IPS DF 4.7 (cell line): ENCODE measurements at regions not wholly inside any gene's neighbourhood (a gene's known extent, or its start where the extent isn't known, plus 50 kb on each side); places are given as distances from the start of the nearest gene placed in this dataset.
"Not testable (repeated sequence)": the region's sequence is repeated elsewhere in the genome, so short reads cannot be mapped to it uniquely, and the experiment has no call there.

Source experiments
- DNase-seq: peaks from one replicate; pipeline ENCODE4 v3.0.0-alpha.2; 2013; ENCODE audit warnings: low spot score; ENCODE audit errors: extremely low read depth

DNA sequence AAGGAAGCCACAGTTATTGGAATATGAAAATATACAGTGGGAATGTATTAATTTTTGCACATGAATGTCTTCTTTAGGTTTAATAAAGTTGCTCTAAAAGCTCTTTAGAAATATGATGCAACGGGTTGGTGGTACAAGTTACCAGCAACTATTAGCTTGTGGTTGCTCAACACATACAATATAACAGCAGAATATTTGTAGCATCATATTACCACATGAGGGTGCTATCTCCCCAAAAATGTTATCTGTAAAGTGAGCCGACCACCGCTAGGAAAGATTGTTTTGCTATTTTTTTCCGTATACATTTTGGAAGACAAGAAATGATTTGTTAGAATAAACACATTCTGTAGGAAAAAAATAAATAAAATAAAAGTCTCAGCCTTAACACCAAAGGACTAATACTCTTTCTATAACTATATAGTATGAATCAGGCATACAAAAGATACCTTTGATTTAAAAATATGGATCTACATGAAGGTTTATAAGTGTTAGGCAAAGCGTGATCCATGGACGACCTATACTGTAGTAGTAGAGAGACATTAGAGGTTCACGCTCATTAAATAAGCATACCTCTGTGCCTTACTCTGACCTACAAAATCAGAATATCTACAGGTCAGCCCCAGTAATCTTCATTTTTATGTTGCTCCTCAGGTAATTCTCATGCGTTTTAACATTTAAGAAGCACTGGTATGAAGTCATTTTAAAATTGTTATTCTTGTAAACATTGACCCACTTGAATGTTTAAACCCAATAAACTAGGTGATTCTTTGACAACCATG, 1110.6 kb upstream of the ACVR2A start:
- peak; percentile 25 for DNase-seq

DNA sequence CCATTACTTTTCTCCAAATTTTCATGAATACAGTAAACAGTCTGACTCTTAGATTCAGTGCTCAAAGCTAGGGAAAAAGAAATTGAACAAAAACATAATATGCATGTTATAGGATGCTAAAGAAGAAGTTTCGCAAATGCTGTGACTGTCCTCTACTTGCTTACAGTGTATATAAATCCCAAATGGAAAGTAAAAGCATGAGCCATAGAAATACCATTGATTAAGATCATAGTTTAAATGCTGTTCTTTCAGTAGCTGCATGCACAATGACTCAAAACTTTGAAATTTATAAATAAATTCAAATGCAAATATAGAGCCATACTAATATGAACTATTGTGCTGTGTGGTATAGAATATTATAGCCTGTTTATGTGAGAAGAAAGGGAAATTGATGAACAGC, 1113.9 kb upstream of the ACVR2A start:
- DNase-seq, result no peak

DNA sequence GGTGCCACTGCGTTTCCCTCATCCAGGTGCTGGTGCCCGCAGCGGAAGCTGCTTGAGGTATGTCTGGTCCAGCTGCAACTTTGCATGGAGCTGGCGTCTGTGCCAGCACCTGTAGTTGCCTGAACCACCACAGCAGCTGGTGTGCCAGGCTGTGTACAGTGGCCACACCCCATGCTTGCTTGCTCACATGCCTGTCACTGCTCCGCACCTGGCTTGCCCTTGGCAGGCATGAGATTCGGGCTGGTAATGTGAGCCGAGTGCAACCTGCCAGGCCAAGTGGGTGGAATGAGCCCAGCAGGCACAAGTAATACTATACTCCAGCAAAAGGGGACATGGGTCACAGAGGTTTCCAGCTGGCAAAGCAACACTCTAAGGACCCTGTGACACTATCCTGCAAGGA, 1123.3 kb upstream of the ACVR2A start:
- DNase-seq, result no peak

DNA sequence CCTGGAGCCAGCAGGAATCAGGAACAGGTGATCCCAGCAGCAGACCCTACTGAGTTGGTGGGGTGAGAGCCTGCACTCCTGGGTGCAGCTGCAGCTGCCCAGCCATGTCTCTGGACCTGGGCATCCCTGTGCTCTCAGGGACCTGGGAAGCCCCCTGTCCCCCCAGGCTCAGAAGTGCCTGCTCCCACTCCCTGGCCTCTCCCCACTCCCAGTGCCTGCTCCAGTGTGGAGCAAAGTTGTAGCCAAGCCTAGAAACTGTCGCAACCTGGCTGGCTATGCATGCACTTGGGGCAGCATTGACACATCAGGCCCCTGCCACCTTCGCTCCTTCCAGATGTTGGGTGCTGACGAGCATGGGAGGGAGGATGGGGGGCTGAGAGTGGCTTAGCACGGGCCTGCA, 1124.7 kb upstream of the ACVR2A start:
- no peak for DNase-seq

DNA sequence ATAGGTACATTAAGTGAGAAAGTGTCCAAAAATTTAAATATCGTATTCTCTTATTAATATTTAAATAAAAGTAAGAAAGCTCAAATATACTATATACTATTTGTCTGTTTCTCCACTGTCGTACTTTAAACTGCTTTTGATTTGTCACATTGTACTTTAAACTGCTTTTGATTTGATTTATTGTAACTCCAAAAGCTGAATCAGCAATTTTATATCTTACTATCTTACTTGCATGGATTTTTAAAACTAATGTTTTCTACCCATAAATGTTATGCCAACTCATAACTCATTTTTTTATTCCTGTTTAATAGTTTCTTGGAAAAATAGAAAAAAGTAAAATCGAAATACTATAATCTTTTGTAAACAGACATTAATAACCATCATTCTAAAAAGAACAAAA, 1128.2 kb upstream of the ACVR2A start:
- no peak for DNase-seq

DNA sequence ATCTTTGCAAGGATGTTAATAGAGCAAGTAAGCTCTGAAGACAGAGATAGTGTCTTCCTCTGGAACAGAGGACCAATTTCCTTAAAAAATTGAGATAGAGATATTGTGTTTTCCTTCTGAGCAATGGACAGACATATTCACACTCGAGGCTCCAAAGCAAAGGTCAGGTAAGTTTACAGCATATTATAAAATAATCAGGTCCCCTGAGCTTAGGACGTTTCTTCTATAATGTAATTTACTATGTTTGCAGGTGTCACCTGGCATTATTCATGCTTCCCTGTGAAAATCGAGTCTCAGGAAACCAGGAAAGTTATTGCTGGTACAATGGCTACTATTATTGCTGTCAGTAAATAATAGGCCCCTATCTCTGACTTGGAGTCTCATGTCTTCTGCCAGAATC, 1135.8 kb upstream of the ACVR2A start:
- no peak for DNase-seq

DNA sequence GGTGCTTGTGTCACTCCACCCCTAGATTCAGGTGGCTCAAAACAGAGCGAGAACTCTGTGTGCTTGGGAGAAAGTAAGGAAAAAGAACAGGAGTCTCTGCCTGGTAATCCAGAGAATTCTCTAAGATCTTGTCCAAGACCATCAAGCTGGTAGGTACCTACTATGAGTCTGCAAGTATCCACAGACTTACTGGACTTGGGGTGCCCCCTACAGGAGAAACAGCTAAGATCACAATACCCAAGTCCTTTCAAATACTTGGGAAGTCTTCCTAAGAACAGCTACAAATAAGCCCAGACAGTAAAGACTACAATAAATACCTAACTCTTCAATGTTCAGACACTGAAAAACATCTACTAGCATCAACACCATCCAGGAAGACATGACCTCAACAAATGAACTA, 1143.6 kb upstream of the ACVR2A start:
- peak; percentile 75 for DNase-seq

DNA sequence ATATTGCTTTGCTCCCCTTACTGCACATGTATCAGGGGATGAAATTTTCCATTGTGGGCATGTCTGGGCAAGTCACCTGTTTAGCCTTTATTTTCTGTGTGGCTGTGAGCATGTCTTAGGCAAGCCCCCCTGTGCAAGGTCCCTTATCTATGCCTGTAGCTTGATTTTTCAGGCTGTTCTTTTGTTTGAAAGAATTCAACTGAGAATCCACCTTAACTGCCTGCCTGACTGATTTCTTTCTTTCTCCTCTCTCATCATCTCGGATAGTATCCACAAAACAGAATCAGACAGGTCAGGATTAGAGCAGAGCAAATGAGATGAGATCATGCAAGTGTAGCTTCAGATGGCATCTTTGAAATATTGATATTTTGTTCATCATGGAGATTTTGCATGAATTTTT, 1147.5 kb upstream of the ACVR2A start:
- no peak for DNase-seq

DNA sequence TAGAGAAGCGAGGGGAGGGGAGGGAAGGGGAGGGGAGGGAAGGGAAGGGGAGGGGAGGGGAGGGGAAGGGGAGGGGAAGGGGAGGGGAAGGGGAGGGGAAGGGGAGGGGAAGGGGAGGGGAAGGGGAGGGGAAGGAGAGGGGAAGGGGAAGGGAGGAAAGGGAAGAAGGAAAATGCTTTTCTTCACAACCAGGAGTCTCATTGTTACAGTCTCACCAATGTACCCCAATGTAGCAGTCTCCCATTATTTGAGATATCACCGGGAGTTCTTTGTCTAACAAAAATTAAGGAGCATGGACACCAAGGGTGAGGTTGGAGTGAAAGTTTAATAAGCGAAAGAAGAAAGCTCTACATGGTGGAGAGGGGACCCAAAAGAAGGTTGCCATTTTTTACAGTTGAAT, 1148.0 kb upstream of the ACVR2A start:
- not testable (repeated sequence) for DNase-seq

DNA sequence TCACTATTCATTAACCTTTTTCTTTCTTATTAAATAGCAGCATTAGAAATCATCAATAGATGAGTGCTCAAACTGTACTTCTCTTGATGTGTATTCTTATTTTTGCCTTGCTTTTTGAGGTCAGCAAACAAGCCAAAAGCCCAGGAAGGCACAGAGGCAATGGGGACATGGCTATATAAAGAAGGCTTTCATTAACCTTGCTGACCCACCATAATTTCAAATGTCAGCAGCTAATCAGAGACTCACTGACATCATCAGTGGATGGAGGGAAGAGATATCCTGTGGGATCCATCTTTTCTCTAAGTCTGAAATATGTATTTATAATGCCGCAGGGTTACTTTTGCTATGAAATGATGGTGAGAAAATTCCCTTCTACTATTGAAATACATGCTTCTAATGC, 1162.8 kb upstream of the ACVR2A start:
- DNase-seq, result no peak

DNA sequence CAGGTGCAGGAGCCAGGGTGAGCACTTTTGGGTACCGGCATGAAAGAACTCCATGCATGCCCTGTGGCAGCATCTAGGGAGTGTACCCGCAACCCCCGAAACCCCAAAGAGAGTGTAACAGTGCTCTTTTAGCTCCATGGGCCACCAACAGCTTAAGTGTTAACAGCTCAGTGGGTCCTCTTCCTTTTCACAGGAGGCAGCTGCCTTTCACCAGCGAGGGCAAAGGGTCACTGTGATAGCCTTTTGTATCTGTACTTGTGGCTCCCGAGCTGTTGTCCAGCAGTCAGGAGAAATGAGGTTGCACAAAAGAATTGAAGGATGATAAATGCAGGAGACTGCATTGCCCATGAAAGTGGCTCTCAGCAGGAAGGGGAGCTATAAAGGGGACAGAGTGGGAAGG, 1166.3 kb upstream of the ACVR2A start:
- DNase-seq, result no peak

DNA sequence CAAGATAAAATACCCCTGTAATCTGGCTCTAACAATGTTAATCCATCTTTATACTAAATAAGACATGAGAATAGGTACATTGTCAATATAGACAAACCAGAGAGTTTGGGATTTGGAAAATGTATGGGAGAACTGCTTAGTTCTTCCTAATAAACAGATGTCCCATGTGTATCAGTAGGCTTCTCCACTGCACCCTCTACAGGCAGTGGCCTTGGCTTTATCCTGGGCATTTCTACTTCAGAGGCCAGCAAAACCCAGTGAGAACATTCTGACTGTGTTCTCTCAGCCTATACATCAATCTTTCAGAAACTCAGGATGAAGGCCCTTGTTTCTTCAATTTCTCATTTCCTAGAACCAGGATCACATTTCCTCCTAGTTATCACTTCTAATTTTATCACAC, 1167.5 kb upstream of the ACVR2A start:
- DNase-seq, result no peak

DNA sequence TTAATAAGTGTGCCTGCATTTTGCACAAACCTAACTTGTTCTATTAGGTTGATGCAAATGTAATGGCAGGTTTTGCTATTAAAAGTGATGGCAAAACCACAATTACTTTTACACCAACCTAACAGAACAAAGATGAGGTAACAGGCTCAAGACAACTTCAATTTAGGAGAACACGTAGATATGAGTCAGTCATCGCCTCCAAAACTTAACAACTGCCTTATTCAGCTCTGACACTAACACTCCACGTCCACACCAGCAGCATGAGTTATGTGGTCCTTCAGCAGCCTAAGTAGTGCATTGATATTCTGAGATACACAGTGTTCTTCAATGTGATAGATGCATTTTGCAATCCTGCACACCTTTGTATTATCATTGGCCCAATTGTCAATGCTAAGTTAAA, 1175.1 kb upstream of the ACVR2A start:
- no peak for DNase-seq

DNA sequence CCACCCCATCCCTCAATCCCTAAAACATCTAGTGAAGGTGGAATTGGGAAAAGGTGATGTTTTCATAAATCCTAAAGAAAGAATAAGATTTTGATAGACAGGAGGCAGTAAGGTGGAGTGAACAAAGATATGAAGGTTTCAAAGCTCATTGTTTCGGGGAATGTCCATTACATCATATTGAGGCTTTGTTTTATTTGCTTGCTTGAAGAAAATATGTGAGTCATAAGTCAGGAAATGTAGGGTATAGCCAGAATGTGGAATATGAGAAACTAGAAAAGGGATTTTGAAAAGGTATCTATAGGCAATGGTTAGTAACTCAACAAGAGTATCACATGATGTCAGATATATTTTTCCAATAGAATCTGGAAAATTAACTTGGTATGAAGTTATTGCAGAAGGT, 1178.5 kb upstream of the ACVR2A start:
- DNase-seq, result no peak

DNA sequence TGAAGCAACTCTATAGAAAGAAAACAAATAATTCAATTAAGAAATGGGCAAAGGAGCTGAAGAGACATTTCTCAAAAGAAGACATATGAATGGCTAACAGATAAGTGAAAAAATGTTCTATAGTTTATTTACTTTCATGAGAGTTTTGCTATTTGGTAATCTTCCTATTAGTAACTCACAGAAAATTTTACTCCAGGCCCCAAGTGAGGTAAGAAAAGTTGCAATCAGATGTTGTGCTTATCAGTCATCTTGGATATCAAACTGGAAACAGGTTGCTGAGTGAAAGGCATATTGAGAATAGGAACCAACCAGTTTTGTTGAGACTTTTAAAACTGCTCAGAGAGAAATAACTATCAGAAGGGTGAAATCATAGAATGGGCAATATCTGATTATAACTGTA, 1179.0 kb upstream of the ACVR2A start:
- DNase-seq, result no peak

DNA sequence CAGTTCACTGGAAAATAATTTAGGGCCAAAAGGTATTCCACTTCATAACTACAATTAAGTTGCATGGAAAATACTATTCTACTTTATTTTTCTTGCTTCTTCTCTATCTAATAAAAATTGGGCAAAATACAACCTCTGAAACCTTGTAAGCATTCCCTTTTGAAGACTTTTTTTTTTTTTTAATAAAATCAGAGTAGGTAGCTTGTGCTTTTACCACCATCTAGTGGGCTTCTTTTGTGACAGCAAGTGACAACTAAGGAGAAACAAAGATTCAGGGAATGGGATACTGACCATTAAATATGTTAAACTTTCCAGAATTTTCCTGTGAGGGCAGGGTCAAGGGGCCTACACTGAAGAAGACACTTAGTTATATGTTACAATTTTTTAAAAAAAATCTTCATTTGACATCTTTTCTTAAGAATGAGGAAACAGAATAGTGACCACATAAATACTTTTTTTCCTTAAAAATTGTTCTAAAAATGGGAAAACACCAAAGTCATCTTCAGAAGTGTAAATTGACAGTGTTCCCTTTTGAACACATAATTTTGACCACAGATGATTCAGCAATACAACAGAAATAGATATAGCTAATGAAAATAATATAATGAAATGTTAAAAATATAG, 1183.2 kb upstream of the ACVR2A start:
- DNase-seq, result no peak

DNA sequence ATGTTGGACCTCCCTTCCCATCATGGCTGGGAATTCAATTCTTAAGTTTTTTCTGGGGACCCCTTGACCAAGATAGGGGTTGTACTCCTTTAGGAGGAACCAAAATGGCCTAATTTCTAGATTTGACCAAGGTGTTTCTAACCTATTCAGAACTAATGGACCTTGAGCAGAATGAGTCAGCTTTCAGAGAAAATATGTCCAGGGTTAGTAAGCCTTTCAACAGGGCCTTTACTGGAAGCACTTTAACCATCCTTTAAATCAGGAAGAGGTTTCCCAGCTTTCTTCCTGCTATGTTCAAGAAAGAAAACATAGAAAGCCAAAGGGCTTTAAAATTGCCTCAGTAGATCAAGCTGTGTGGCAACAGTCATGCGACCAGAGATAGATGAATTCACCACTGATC, 1184.9 kb upstream of the ACVR2A start:
- no peak for DNase-seq

DNA sequence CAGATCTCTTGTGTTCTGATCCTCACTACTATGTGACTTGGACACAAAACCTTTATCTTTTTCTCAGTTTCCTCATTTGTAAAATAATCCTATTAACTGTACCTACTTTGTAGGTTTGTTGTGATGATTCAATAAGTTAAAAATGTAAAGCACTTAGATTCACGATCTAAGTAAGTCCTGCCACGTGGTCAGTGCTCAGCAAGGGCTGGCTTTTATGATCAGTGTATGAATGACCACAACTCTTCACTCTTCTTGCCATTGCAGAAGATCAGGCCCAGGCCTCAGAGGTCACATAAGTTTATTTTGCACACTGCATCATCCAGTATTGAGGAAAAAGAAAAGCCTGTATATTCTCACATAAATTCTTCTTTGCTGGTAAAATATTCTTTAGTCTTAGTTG, 1192.5 kb upstream of the ACVR2A start:
- no peak for DNase-seq

DNA sequence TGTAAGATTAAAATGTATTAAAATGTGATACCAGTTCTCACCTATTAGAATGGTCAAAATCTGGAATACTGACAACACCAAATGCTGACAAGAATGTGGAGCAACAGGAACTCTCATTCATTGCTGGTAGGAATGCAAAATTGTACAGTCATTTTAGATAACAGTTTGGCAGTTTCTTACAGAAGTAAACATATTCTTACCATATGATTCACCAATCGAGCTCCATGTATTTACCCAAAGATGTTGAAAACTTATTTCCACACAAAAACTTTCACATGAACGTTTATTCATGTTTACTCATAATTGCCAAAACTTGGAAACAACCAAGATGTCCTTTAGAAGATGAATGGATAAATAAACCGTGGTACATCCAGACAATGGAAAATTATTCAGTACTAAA, 1193.5 kb upstream of the ACVR2A start:
- DNase-seq, result no peak

DNA sequence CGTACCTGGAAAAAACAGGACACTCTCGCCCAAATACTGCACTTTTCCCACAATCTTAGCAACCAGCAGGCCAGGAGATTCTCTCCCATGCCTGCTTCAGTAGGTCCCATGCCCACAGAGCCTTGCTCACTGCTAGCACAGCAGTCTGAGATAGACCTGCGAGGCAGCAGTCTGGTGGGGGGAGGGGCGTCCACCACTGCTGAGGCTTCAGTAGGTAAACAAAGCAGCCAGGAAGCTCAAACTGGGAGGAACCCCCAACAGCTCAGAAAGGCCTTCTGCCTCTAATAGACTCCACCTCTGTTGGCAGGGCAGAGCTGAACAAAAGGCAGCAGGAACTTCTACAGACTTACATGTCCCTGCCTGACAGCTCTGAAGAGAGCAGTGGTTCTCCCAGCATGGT, 1202.8 kb upstream of the ACVR2A start:
- DNase-seq, result no peak

DNA sequence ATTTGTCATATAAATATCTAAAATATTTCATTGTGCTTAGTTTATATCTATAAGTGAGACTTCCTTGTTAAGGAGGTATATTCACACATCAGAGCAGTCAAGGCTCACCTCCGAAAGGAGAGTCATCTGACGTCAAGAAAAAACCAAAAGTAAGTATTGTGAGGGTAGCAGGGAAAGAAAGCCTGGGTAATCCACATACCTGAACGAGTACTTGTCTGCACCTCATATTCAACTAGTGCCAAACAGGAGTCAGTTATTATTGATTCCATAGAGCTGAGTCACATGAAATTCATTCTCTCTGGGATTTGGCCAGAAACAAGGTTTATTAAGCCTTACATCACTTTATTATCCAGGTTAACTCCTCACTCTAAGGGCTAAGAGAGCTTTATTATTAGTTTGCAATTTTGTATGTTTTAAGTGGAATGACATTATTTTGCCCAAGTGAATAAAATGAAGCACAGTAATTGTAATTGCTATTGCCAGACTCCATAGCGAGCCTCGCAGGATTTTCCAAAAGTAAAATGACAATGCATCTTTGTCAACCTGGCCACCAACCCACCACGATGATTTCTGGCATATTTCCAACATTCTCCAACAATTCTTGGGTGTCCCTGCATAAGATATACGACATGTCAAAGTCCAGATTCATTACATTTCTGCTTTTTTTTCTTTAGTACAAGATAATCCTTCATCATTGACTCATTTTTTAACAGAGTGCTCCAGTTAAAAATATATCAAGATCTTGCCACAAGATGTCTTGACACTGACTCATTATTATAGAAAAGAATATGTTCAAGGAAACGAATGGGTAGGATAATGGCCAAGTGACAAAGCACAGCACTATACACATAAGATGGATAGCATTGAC, 1210.4 kb upstream of the ACVR2A start:
- DNase-seq, result no peak

DNA sequence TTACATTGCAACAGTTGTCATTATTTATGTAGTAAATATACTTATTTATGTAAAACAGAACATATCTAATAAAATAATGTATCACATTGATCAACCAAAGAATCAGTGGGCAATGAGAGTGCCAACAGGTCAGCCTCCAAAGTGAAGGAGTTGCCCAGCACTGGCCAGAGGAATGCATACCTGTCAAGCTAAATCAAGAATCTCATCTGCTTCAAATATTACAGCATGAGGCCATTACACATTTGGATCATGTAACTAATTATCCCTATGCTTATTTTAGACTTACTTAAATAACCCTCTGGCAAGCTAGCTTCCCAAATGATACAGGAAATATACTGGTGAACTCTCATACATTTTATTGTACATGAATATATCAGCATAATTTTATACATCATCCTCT, 1211.7 kb upstream of the ACVR2A start:
- DNase-seq, result no peak
